AG10803 (cell line): ENCODE measurements at regions not wholly inside any gene's neighbourhood (a gene's known extent, or its start where the extent isn't known, plus 50 kb on each side); places are given as distances from the start of the nearest gene placed in this dataset.

ENCODE experiments used
- DNase-seq: peaks from one replicate; pipeline ENCODE4 v3.0.0; 2010; ENCODE audit warnings: low read depth
- H3K4me3 ChIP-seq: 2 replicates; pipeline ENCODE4 v1.5.1; 2011; ENCODE audit warnings: mild to moderate bottlenecking, low read length, control low read depth
- CTCF ChIP-seq: conservative IDR thresholded peaks from 2 replicates; pipeline ENCODE4 v1.5.1; 2011; ENCODE audit warnings: mild to moderate bottlenecking, low read length, control low read depth, inconsistent platforms

GRCh38 chr7:83882551-83882950 lies 233.6 kb upstream of the SEMA3E start:
- no peak for DNase-seq
- H3K4me3 ChIP-seq: no peak overlapping the region
- TF ChIP-seq CTCF: no peak

GRCh38 chr7:83879063-83879462 lies 230.1 kb upstream of the SEMA3E start:
- no peak overlapping the region for H3K4me3 ChIP-seq
- DNase-seq: no peak
- no peak for TF ChIP-seq CTCF

DNA sequence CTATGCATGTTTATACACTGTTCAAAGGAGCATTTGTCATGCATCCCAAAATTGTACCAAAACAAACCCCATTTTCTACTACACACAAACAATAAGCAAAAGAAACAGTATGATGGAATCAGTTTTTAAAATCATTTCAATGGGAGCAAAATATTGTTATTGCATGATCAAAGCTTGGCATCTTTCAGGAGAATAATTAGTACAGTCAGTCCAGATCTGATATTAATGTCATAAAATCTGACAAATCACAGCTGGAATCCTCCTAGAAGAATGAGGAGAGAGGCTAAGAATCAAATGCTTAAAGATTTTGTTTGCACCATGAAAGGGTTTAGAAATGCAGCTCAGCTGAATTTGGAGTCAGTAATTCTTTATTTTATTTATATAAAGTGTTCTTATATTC lies 229.7 kb upstream of the SEMA3E start:
- TF ChIP-seq CTCF: no peak
- no peak for DNase-seq

DNA sequence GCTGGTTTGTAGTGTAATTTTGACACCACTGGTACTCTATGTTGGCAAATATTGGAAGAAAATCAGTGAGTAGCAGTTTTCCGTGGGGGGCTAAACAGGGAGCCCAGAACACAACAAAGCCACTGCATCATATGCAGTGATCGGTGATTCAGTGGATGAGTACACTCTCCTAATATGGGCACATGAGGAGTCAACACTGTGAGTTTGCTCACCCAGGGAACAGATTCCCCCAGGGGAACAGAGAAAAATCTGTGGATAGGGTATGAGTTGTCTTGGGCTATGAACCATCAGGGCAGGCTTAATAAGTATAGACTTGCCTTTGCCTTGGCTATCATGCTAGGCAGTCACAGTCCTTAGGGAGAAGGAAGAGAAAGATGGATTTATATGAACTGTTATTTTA lies 227.7 kb upstream of the SEMA3E start:
- H3K4me3 ChIP-seq: no peak overlapping the region
- no peak for TF ChIP-seq CTCF
- peak; percentile 14 for DNase-seq

More for the DNA sequence above, 229.7 kb upstream of the SEMA3E start:
- H3K4me3 ChIP-seq: no peak overlapping the region

DNA sequence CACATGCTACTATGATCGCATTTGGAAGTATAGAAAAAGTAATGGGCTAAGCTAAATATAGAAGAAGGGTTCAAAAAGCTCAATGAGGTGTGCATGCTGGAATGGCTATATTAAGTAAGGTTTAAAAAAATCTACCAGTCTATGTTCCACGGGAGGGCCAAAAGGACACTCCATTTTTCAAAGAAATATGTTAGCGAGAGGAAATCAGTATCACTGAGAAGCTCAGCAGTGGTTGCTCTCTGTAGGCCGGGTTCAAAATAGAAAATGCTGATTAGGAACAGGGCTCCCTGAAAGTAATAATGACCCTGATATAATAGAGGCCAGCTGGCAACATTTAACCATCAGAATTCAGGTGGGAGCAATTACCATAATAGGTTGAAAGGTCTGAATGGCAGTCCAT lies 224.5 kb upstream of the SEMA3E start:
- no peak for DNase-seq
- no peak for TF ChIP-seq CTCF
- no peak overlapping the region for H3K4me3 ChIP-seq

GRCh38 chr7:83872501-83872900 lies 223.6 kb upstream of the SEMA3E start:
- no peak for TF ChIP-seq CTCF
- no peak overlapping the region for H3K4me3 ChIP-seq
- DNase-seq: no peak

DNA sequence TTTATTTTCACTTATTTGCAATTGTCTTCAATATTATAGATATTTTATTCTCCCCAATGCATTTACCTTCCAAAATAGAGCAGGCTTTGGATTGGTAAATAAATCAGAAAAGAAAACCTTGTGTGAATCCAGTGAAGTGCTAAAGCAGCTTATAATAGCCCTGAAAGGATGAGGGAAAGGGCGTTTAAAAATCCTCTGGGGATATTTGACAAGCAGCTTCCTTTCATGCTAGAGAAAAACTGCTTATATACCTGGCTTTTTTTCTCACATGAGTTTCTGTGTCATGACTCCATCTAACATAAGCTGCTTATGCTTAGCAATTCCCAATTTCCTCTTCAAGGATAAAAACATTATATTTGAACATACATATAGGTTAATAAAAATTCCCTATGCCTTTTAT lies 221.6 kb upstream of the SEMA3E start:
- DNase-seq: no peak
- TF ChIP-seq CTCF: no peak
- H3K4me3 ChIP-seq: no peak overlapping the region
